SK-N-SH treated with all-trans-retinoic acid at 6 μM for 48 hours (cell line): ENCODE measurements at regions not wholly inside any gene's neighbourhood (a gene's known extent, or its start where the extent isn't known, plus 50 kb on each side); places are given as distances from the start of the nearest gene placed in this dataset.
A peak's percentile ranks its signal among the peaks of the same experiment; 100 is the strongest.

ENCODE experiments used
- ATAC-seq: fragments of 200-7000 bp; cut with Tn5 transposase; 3 replicates; pipeline ENCODE4 v1.9.1; 2020; ENCODE audit warnings: mild to moderate bottlenecking, moderate library complexity
- ARNTL ChIP-seq: fragments of 450-650 bp; formaldehyde crosslinking; IDR thresholded peaks from 2 replicates; pipeline ENCODE4 v1.5.0; 2020; ENCODE audit warnings: low read depth, mild to moderate bottlenecking, moderate library complexity, borderline replicate concordance
- BACH2 ChIP-seq: fragments of 250-450 bp; sonication (Bioruptor Pico); IDR thresholded peaks from 2 replicates; pipeline ENCODE4 v1.9.0; 2021; ENCODE audit warnings: mild to moderate bottlenecking, borderline replicate concordance
- CSDC2 ChIP-seq: fragments of 250-450 bp; sonication (Bioruptor Pico); IDR thresholded peaks from 2 replicates; pipeline ENCODE4 v1.5.0; 2020; ENCODE audit warnings: mild to moderate bottlenecking, moderate library complexity
- ISL1 ChIP-seq: fragments of 250-450 bp; sonication (Bioruptor Pico); IDR thresholded peaks from 2 replicates; pipeline ENCODE4 v2.1.2; 2022; ENCODE audit warnings: mild to moderate bottlenecking, moderate library complexity
- OSR1 ChIP-seq: fragments of 250-450 bp; sonication (Bioruptor Pico); IDR thresholded peaks from 2 replicates; pipeline ENCODE4 v1.8.0; 2022; ENCODE audit warnings: moderate library complexity, mild to moderate bottlenecking, inconsistent platforms
- PATZ1 ChIP-seq: fragments of 250-450 bp; sonication (Bioruptor Pico); IDR thresholded peaks from 2 replicates; pipeline ENCODE4 v1.8.0; 2020; ENCODE audit warnings: mild to moderate bottlenecking, moderate library complexity, borderline replicate concordance
- POU6F1 ChIP-seq: fragments of 250-450 bp; sonication (Bioruptor Pico); IDR thresholded peaks from 2 replicates; pipeline ENCODE4 v1.8.0; 2021; ENCODE audit warnings: low read depth, mild to moderate bottlenecking, moderate library complexity, borderline replicate concordance
- RARB ChIP-seq: fragments of 250-450 bp; sonication (Bioruptor Pico); IDR thresholded peaks from 2 replicates; pipeline ENCODE4 v1.8.0; 2021; ENCODE audit warnings: mild to moderate bottlenecking, moderate library complexity
- TCF4 ChIP-seq: fragments of 250-450 bp; sonication (Bioruptor Pico); IDR thresholded peaks from 2 replicates; pipeline ENCODE4 v1.8.0; 2021; ENCODE audit warnings: mild to moderate bottlenecking, moderate library complexity, borderline replicate concordance
- TSHZ2 ChIP-seq: fragments of 250-450 bp; sonication (Bioruptor Pico); IDR thresholded peaks from 2 replicates; pipeline ENCODE4 v1.5.0; 2020; ENCODE audit warnings: mild to moderate bottlenecking, moderate library complexity
- ZC3H10 ChIP-seq: fragments of 250-450 bp; sonication (Bioruptor Pico); IDR thresholded peaks from 2 replicates; pipeline ENCODE4 v1.5.1; 2021; ENCODE audit warnings: mild to moderate bottlenecking, moderate library complexity
- ZFP3 ChIP-seq: fragments of 250-450 bp; sonication (Bioruptor Pico); IDR thresholded peaks from 2 replicates; pipeline ENCODE4 v1.5.0; 2020; ENCODE audit warnings: mild to moderate bottlenecking, moderate library complexity
- ZFP30 ChIP-seq: fragments of 450-650 bp; formaldehyde crosslinking; IDR thresholded peaks from 2 replicates; pipeline ENCODE4 v1.5.0; 2022; ENCODE audit warnings: mild to moderate bottlenecking, moderate library complexity
- ZNF565 ChIP-seq: fragments of 450-650 bp; formaldehyde crosslinking; conservative IDR thresholded peaks from 2 replicates; pipeline ENCODE4 v1.5.0; 2020; ENCODE audit warnings: low read depth, mild to moderate bottlenecking, moderate library complexity
- ZNF70 ChIP-seq: fragments of 450-650 bp; formaldehyde crosslinking; IDR thresholded peaks from 2 replicates; pipeline ENCODE4 v1.5.0; 2020; ENCODE audit warnings: mild to moderate bottlenecking, moderate library complexity
- TF ChIP-seq, protein P1 (sequence below): fragments of 250-450 bp; sonication (Bioruptor Pico); IDR thresholded peaks from 2 replicates; pipeline ENCODE4 v1.5.1; 2020; ENCODE audit warnings: low read depth, mild to moderate bottlenecking, moderate library complexity

DNA sequence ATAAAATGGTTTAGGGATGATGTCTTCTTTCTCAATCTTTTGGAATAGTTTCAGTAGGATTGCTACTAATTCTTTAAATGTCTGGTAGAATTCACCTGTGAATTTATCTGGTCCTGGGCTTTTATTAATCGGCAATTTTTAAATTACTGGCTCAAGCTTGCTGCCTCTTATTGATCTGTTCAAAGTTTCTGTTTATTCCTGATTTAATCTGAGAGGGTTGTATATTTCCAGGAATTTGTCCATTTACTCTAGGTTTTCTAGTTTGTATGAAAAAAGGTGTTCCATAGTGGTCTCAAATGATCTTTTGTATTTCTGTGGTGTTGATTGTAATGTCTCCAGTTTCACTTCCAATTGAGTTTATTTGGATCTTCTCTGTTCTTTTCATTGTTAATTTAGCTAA lies 617.8 kb downstream of the LTN1 start (continued):
- no peak for TF ChIP-seq POU6F1
- no peak for TF ChIP-seq BACH2
- TF ChIP-seq RARB (CRISPR knock-in tag): no peak
- no peak for TF ChIP-seq ZNF70

DNA sequence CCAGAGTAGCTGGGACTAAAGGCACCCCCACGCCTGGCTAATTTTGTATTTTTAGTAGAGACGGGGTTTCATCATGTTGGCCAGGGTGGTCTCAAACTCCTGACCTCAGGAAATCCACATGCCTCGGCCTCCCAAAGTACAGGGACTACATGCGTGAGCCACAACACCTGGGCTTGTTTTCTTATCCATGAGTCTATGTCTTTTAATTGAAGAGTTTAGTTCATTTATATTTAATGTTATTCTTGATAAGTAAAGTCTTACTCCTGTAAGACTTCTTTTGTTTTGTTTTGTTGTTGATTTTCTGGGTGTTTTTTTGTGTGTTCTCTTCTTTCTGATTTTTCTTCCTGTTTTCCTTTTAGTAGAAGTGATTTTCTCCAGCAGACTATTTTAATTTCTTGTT lies 621.0 kb downstream of the LTN1 start:
- ATAC-seq: no peak
- TF ChIP-seq CSDC2 (CRISPR knock-in tag) (no peak), ARNTL (no peak), ZC3H10 (CRISPR knock-in tag) (no peak), ZNF70 (no peak), ZFP3 (CRISPR knock-in tag) (no peak)

DNA sequence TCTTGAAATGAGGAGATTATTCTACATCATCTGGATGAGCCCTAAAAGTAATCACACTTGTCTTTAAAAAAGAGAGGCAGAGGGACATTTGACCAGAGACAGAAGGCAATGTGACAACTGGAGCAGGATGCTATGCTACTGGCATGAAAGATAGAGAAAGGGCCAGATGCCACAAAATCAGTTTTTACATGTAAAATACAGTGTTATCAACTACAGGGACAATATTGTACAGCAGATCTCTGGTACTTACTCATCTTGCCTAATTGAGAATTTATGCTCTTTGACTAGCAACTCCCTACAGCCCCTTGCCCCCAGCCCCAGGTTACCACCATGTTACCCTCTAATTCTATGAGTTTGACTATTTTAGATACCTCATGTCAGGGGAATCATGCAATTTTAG lies 633.4 kb downstream of the LTN1 start:
- no peak; the same call in 2 of the 3 replicates for ATAC-seq
- TF ChIP-seq TSHZ2 (CRISPR knock-in tag): no peak
- TF ChIP-seq ZNF565: no peak
- TF ChIP-seq CSDC2 (CRISPR knock-in tag): no peak

GRCh38 chr21:28358702-28359101 lies 634.0 kb downstream of the LTN1 start:
- TF ChIP-seq TSHZ2 (CRISPR knock-in tag) (peak; percentile 88), PATZ1 (CRISPR knock-in tag) (no peak), TCF4 (CRISPR knock-in tag) (peak; percentile 80), ZFP30 (CRISPR knock-in tag) (no peak), ZNF565 (no peak), OSR1 (CRISPR knock-in tag) (no peak), ISL1 (CRISPR knock-in tag) (peak; percentile 79)
- TF ChIP-seq, protein P1, sequence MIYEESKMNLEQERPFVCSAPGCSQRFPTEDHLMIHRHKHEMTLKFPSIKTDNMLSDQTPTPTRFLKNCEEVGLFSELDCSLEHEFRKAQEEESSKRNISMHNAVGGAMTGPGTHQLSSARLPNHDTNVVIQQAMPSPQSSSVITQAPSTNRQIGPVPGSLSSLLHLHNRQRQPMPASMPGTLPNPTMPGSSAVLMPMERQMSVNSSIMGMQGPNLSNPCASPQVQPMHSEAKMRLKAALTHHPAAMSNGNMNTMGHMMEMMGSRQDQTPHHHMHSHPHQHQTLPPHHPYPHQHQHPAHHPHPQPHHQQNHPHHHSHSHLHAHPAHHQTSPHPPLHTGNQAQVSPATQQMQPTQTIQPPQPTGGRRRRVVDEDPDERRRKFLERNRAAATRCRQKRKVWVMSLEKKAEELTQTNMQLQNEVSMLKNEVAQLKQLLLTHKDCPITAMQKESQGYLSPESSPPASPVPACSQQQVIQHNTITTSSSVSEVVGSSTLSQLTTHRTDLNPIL (CRISPR knock-in tag): peak; percentile 23; the same call in 1 of the 2 replicates
- ATAC-seq: no peak

DNA sequence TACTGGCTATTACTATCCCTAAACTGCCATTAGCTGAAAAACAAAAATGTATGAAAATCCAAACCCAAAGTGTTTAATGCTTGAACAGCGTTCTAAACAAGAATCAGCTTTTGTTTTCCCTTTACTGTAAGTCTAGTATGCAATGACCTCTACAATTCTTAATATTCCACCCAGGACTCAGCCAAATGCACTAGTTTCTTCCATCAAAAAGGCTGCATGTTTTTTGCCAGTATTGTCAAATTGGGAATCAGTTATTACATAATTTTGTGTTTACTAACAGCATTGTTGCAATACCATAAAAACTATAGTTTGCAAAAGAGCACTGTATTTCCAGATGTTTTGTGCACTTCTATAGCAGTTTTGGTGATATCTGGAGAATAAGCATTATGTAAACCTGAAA lies 634.5 kb downstream of the LTN1 start:
- TF ChIP-seq ZFP3 (CRISPR knock-in tag) (no peak), PATZ1 (CRISPR knock-in tag) (no peak), RARB (CRISPR knock-in tag) (no peak), TSHZ2 (CRISPR knock-in tag) (no peak), TCF4 (CRISPR knock-in tag) (no peak)
- TF ChIP-seq, protein P1 (CRISPR knock-in tag): no peak
- ATAC-seq: no peak
